Fibroblast of lung (primary cell): ENCODE measurements at regions not wholly inside any gene's neighbourhood (a gene's known extent, or its start where the extent isn't known, plus 50 kb on each side); places are given as distances from the start of the nearest gene placed in this dataset.
A peak's percentile ranks its signal among the peaks of the same experiment; 100 is the strongest.

Experiments
- DNase-seq, 2 donors: peaks; one replicate each; pipeline versions ENCODE4 v3.0.0 to v3.0.0-alpha.2; 2010; ENCODE audit warnings: low read depth in 2 of 2
- H2AFZ ChIP-seq: 2 replicates; pipeline ENCODE4 v1.5.1; 2012; ENCODE audit warnings: low read length, control low read depth, inconsistent platforms
- H3K27ac ChIP-seq: 2 replicates; pipeline ENCODE4 v1.5.1; 2011; ENCODE audit warnings: low read length, control low read depth; ENCODE audit not compliant: insufficient read depth
- H3K27me3 ChIP-seq: 2 replicates; pipeline ENCODE4 v1.5.1; 2011; ENCODE audit warnings: mild to moderate bottlenecking, low read length; ENCODE audit not compliant: control insufficient read depth, insufficient read depth
- H3K36me3 ChIP-seq: 2 replicates; pipeline ENCODE4 v1.5.1; 2011; ENCODE audit warnings: low read length; ENCODE audit not compliant: control insufficient read depth, insufficient read depth
- H3K4me1 ChIP-seq: 2 replicates; pipeline ENCODE4 v1.5.1; 2011; ENCODE audit warnings: low read length; ENCODE audit not compliant: control insufficient read depth, insufficient read depth; ENCODE audit errors: extremely low read depth
- H3K4me2 ChIP-seq: 2 replicates; pipeline ENCODE4 v1.5.1; 2011; ENCODE audit warnings: low read length, control low read depth; ENCODE audit not compliant: insufficient read depth; ENCODE audit errors: extremely low read depth
- H3K4me3 ChIP-seq, 4 experiments: fragments of 200-600 bp in 1 of 4; sonication (generic) in 1 of 4; replicated peaks in 1 of 4; 2 replicates each; pipeline ENCODE4 v1.5.1; 2011 to 2016; ENCODE audit warnings: low read length in 4 of 4, low read depth in 3 of 4, mild to moderate bottlenecking in 3 of 4, control low read depth in 2 of 4, inconsistent platforms in 1 of 4, mixed read lengths in 1 of 4; ENCODE audit not compliant: insufficient read depth in 1 of 4; ENCODE audit errors: control extremely low read depth in 1 of 4
- H3K79me2 ChIP-seq: 2 replicates; pipeline ENCODE4 v1.5.1; 2012; ENCODE audit warnings: mild to moderate bottlenecking, low read length, inconsistent platforms; ENCODE audit not compliant: control insufficient read depth, insufficient read depth
- H3K9ac ChIP-seq: 2 replicates; pipeline ENCODE4 v1.5.1; 2011; ENCODE audit warnings: mild to moderate bottlenecking, low read length, control low read depth; ENCODE audit not compliant: insufficient read depth
- H3K9me3 ChIP-seq: 2 replicates; pipeline ENCODE4 v1.5.1; 2012; ENCODE audit warnings: low read depth, low read length; ENCODE audit not compliant: control insufficient read depth, insufficient read depth
- H4K20me1 ChIP-seq: 2 replicates; pipeline ENCODE4 v1.5.1; 2011; ENCODE audit warnings: low read length; ENCODE audit not compliant: control insufficient read depth, insufficient read depth; ENCODE audit errors: extremely low read depth
- CTCF ChIP-seq, 2 donors: IDR thresholded peaks in 1 of 2; conservative IDR thresholded peaks in 1 of 2; 1 replicate in 1 of 2; 2 replicates in 1 of 2; pipeline ENCODE4 v1.5.1; 2011 to 2012; ENCODE audit warnings: low read length in 2 of 2, control low read depth in 1 of 2, inconsistent platforms in 1 of 2, low read depth in 1 of 2, mild to moderate bottlenecking in 1 of 2
- EZH2 ChIP-seq: IDR thresholded peaks from 2 replicates; pipeline ENCODE4 v1.5.1; 2012; ENCODE audit warnings: low read length, control low read depth, mild to moderate bottlenecking; ENCODE audit errors: missing control alignments

- H3K36me3 ChIP-seq: no peaks in the 10 kb centered on the region
- peak; percentile 51 to 64 for DNase-seq
- peak overlapping the region; percentile 46 for H3K27ac ChIP-seq
- no peaks in the 10 kb centered on the region for H3K4me1 ChIP-seq
- no peaks in the 10 kb centered on the region for H3K27me3 ChIP-seq
- H2AFZ ChIP-seq: no peak overlapping the region
- TF ChIP-seq CTCF (conservative IDR thresholded peaks at IDR 0.05 in 1 of 2, IDR thresholded peaks at IDR 0.05 in 1 of 2; ENCODE audit: low read depth in 1 of 2, low read length in 2 of 2): no peak
- TF ChIP-seq EZH2: no peak
- no peak overlapping the region for H3K4me3 ChIP-seq
- no peak overlapping the region for H3K9ac ChIP-seq
- no peak overlapping the region for H3K4me2 ChIP-seq
- H4K20me1 ChIP-seq: no peaks in the 10 kb centered on the region
- H3K79me2 ChIP-seq: no peaks in the 10 kb centered on the region
- no peaks in the 10 kb centered on the region for H3K9me3 ChIP-seq
Observed at GRCh38 chr4:123120473-123120872, 198.1 kb upstream of the NUDT6 start.

- Histone ChIP-seq H2AFZ (no peak overlapping the region), H3K36me3 (no peaks in the 10 kb centered on the region)
Observed at GRCh38 chr4:123121241-123121907, 199.0 kb upstream of the NUDT6 start.

GRCh38 chr4:123125477-123125876 is 203.1 kb upstream of the NUDT6 start:
- TF ChIP-seq CTCF (conservative IDR thresholded peaks at IDR 0.05 in 1 of 2, IDR thresholded peaks at IDR 0.05 in 1 of 2; ENCODE audit: low read depth in 1 of 2, low read length in 2 of 2) (no peak), EZH2 (no peak)
- Histone ChIP-seq H3K4me2 (no peak overlapping the region), H3K27me3 (no peaks in the 10 kb centered on the region), H3K9ac (no peak overlapping the region), H4K20me1 (no peaks in the 10 kb centered on the region), H2AFZ (no peak overlapping the region), H3K36me3 (no peaks in the 10 kb centered on the region), H3K4me1 (peaks cover 4% of the 10 kb centered on the region), H3K4me3 (no peak overlapping the region), H3K9me3 (no peaks in the 10 kb centered on the region), H3K27ac (no peak overlapping the region), H3K79me2 (no peaks in the 10 kb centered on the region)
- DNase-seq: no peak

More at GRCh38 chr4:123121241-123121907, 199.0 kb upstream of the NUDT6 start:
- Histone ChIP-seq H3K4me2 (no peak overlapping the region), H3K27me3 (no peaks in the 10 kb centered on the region), H3K79me2 (no peaks in the 10 kb centered on the region), H3K4me3 (no peak overlapping the region), H4K20me1 (no peaks in the 10 kb centered on the region), H3K9me3 (no peaks in the 10 kb centered on the region), H3K9ac (no peak overlapping the region), H3K27ac (no peak overlapping the region), H3K4me1 (no peaks in the 10 kb centered on the region)
- DNase-seq: peak; percentile 33 to 40
- TF ChIP-seq CTCF (conservative IDR thresholded peaks at IDR 0.05 in 1 of 2, IDR thresholded peaks at IDR 0.05 in 1 of 2; ENCODE audit: low read depth in 1 of 2, low read length in 2 of 2) (no peak), EZH2 (no peak)
